ENCODE measurements at regions not wholly inside any gene's neighbourhood (a gene's known extent, or its start where the extent isn't known, plus 50 kb on each side); places are given as distances from the start of the nearest gene placed in this dataset.

- TF ChIP-seq EZH2 (IDR thresholded peaks at IDR 0.05; ENCODE audit: borderline replicate concordance) = no peak
- no peak for TF ChIP-seq CTCF (IDR thresholded peaks at IDR 0.05; ENCODE audit: poor library complexity)
- TF ChIP-seq EZH2phosphoT487 (IDR thresholded peaks at IDR 0.05; ENCODE audit: low read depth, severe bottlenecking, unreplicated experiment) = no peak
These were observed 74.4 kb upstream of the ANO4 start for GRCh38 chr12:100720016-100720654.
